D721Med (cell line): ENCODE measurements at regions not wholly inside any gene's neighbourhood (a gene's known extent, or its start where the extent isn't known, plus 50 kb on each side); places are given as distances from the start of the nearest gene placed in this dataset.
"Not testable (repeated sequence)": the region's sequence is repeated elsewhere in the genome, so short reads cannot be mapped to it uniquely, and the experiment has no call there.

Experiments
- DNase-seq: peaks from one replicate; pipeline ENCODE4 v3.0.0; 2011; ENCODE audit warnings: low spot score; ENCODE audit not compliant: insufficient read length
- FAIRE-seq: peaks from 2 replicates; lab custom pipeline; 2011; peaks lifted over from hg19 to GRCh38; lab: Jason Lieb, UNC
- TF ChIP-seq, protein P1 (sequence below): IDR thresholded peaks from 2 replicates; pipeline ENCODE4 v1.5.1; 2012; ENCODE audit warnings: mild to moderate bottlenecking, control low read depth; ENCODE audit not compliant: insufficient read depth; ENCODE audit errors: missing control alignments

DNA sequence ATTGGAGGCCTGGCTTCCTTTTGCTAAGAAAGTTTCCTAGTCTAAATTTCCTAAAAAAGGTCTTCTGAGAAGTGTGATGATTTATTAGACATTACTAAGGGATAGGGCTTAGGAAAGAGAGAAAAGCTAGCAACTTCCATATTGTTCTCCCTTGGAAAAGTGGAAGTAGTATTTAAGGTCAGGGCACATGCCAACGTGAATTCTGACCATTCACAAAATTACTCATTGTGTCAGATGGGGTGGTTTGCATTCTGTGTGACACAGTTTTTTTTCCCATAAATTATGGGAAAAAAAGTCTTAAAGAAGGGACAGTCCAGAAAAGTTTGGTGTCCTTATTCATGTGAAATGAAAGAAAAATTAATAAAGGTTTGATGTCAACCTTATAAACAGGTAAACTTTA, 110.0 kb upstream of the ARRDC3 start:
- TF ChIP-seq, protein P1, sequence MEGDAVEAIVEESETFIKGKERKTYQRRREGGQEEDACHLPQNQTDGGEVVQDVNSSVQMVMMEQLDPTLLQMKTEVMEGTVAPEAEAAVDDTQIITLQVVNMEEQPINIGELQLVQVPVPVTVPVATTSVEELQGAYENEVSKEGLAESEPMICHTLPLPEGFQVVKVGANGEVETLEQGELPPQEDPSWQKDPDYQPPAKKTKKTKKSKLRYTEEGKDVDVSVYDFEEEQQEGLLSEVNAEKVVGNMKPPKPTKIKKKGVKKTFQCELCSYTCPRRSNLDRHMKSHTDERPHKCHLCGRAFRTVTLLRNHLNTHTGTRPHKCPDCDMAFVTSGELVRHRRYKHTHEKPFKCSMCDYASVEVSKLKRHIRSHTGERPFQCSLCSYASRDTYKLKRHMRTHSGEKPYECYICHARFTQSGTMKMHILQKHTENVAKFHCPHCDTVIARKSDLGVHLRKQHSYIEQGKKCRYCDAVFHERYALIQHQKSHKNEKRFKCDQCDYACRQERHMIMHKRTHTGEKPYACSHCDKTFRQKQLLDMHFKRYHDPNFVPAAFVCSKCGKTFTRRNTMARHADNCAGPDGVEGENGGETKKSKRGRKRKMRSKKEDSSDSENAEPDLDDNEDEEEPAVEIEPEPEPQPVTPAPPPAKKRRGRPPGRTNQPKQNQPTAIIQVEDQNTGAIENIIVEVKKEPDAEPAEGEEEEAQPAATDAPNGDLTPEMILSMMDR, result no peak
- FAIRE-seq (no peak), DNase-seq (no peak)

DNA sequence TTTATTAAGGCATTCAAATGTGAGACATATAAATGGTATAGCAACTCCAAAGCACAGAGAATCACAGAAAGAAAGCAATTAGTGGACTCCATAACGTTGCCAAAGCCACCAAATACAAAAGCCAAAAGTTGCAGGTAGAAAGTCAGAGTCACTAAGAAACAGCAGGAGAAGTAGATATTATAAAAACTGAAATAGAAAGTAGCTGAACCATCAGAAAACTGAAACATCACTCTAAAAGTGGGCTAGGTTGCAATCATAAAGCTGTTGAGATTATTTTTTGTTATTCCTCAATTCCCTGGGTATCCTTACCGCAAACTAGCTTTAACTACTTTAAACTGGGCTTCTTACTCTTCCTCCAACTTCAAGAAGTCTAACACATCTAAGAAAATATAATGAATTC, 108.1 kb upstream of the ARRDC3 start:
- no peak for FAIRE-seq
- TF ChIP-seq, protein P1, result no peak
- DNase-seq, result no peak

DNA sequence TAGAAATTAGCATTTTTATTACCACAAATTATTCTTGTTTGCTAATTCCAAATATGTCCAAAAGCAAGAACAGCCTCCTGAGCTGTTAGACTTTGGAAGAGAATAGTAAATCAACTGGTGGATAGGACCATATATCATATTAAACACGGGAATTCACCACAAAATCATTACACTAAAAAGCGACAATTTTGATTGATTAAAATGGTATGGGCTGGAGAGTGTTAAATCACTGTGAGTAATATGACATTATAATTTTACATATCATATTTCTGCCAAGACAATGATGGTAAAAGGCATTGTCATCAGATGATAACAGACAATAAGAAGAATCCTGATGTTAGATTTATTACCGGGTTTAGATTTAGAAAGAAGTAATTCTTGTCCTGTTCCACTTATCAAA, 107.2 kb upstream of the ARRDC3 start:
- DNase-seq (no peak), FAIRE-seq (no peak)
- TF ChIP-seq, protein P1, result no peak

DNA sequence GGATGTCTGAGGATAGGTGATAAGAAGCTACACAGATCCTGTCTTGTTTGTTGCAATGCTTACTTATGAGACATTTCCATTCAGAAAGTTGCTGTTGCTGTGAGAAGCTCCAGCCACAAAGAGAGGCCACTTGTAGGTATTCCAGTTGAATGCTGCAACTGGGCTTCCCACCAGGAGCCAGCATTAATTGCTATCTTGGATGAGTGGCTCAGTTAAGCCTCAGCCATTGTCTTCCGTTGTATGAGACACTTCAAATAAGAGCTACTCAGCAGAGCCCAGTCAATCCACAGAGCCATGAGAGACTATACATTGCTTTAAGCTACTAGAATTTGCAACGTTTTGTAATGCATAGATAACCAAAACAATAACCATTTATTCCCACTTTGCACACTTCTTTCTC, 104.3 kb upstream of the ARRDC3 start:
- no peak for FAIRE-seq
- DNase-seq, result no peak
- TF ChIP-seq, protein P1, result no peak

DNA sequence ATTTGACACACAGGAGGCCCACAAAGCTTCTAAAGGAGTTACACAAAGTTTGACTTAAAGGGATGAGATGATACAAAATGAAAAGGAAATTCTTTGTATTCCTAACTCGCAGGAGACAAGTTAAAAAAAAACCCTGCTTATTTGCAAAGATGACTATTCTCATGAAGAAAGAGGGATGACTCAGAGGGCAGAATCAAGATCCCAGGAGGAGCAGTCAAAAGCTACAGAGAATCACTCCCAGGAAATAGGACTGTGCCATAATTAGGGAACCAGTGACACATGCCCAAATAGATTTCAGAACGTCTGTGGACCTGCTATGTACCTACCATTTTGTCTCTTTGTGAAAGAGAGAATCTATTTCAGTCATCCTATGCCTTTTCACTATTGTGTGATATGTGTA, 103.5 kb upstream of the ARRDC3 start:
- TF ChIP-seq, protein P1, result no peak
- DNase-seq (no peak), FAIRE-seq (no peak)

DNA sequence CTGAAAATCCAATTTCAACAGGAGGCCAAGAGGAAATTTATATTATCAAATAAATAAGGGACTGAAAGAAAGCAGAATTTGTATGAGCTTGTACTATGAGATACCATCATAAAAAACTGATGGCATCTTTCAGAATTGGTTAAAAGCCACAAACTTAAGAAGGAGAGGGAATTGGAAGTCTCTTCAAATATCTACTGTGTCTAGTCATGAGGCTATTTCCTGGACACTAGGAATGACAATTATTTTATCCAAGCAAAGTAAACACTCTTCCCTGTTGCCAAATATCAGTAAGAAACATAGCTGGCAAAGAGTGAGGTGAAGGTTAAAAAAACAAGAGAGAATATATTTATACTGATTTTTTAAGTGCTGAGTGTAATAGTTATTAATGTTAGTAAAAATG, 101.5 kb upstream of the ARRDC3 start:
- DNase-seq, result no peak
- TF ChIP-seq, protein P1, result no peak
- FAIRE-seq, result no peak

DNA sequence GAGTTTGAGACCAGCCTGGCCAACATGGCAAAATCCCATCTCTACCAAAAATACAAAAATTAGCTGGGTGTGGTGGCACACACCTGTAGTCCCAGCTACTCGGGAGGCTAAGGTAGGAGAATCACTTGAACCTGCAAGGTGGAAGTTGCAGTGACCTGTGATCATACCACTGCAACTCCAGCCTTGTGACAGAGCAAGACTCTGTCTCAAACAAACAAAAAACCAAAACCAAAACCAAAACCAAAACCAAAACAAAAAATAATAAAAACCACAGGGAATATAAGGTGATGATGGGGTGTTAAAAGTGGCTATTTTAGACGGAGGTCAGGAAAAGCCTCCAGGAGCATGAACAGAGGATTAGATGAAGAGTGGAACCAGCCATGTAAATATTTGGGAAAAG, 96.3 kb upstream of the ARRDC3 start:
- not testable (repeated sequence) for FAIRE-seq, DNase-seq

DNA sequence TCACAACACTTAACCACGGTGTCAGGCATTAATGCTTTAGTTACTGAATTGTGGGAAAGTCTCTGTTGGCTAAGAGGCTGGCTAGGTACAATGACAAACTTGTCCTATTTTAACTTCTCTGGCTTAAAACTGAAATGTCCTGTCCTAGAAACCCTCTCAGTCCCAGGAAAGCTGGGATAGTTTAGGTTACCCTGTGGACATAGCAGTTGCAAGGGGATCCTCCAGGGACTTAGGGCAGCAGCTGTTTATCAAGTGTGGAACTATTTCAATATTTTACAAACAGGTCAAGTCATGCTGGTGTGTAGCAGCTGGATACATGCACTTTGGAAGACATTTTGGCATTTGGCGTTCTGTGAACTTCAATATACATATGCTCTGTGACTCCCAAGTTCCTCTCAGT, 95.0 kb upstream of the ARRDC3 start:
- TF ChIP-seq, protein P1, result no peak
- no peak for DNase-seq
- no peak for FAIRE-seq
